CD4-positive, alpha-beta T cell treated with Interleukin-4 for 4 hours (primary cell): ENCODE measurements at regions not wholly inside any gene's neighbourhood (a gene's known extent, or its start where the extent isn't known, plus 50 kb on each side); places are given as distances from the start of the nearest gene placed in this dataset.
"Not testable (repeated sequence)": the region's sequence is repeated elsewhere in the genome, so short reads cannot be mapped to it uniquely, and the experiment has no call there.

ENCODE experiments used
- DNase-seq: peaks from one replicate; pipeline ENCODE4 v3.0.0-alpha.2; 2020

GRCh38 chr6:137810554-137811120, 56.4 kb upstream of the TNFAIP3 start:
- DNase-seq = no peak

GRCh38 chr6:137811121-137811915, 55.7 kb upstream of the TNFAIP3 start:
- peak; percentile 90 for DNase-seq

GRCh38 chr6:137811916-137812553, 55.0 kb upstream of the TNFAIP3 start:
- no peak for DNase-seq

GRCh38 chr6:137813308-137813970, 53.6 kb upstream of the TNFAIP3 start:
- no peak for DNase-seq

GRCh38 chr6:137814030-137814429, 53.0 kb upstream of the TNFAIP3 start:
- not testable (repeated sequence) for DNase-seq

- no peak for DNase-seq
Measured at GRCh38 chr6:137815692-137816091, 51.4 kb upstream of the TNFAIP3 start.

- peak; percentile 38 for DNase-seq
Measured at GRCh38 chr6:137816133-137816579, 50.9 kb upstream of the TNFAIP3 start.

GRCh38 chr6:137816688-137817618, 50.1 kb upstream of the TNFAIP3 start:
- no peak for DNase-seq
